T-helper 1 cell treated with Interleukin-12 subunit alpha and Interleukin-12 subunit beta and Interleukin-4 antibody, amounts not matched to agents 30 ng/mL and 1 ng/mL, for 36 hours (primary cell): ENCODE measurements at regions not wholly inside any gene's neighbourhood (a gene's known extent, or its start where the extent isn't known, plus 50 kb on each side); places are given as distances from the start of the nearest gene placed in this dataset.

Experiments
- intact Hi-C: fragments of 100-400 bp; cut with micrococcal nuclease; formaldehyde crosslinking; loops from one replicate; pipeline ENCODE4 v1.15.1; 2024

DNA sequence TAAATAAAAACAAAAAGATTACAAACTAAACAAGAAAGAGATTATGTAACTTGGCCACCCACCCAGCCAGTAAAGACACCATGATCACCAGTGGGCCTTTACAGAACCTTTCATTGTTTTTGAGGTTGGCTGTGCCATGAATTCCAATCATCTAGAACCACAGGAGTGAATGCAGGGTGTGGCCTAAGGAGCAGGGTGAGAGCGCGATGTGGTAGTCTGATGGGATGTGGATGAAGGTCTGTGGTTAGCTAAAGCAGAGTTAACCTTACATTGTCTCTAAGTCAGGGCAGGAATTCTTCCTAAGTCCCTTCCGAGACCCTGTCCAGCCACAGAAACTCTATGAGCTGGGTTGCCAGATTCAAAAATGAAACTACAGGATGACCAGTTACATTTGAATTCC is 54.0 kb upstream of the CDKN3 start:
- intact Hi-C loops, result no loop called here

GRCh38 chr14:54343272-54344121 is 53.3 kb upstream of the CDKN3 start:
- intact Hi-C loops, result no loop called here

- intact Hi-C loops, result no loop called here
These were observed 52.4 kb upstream of the CDKN3 start for GRCh38 chr14:54344445-54344844.

GRCh38 chr14:54346257-54346656 is 50.5 kb upstream of the CDKN3 start:
- intact Hi-C loops, result no loop called here
